ENCODE measurements at regions not wholly inside any gene's neighbourhood (a gene's known extent, or its start where the extent isn't known, plus 50 kb on each side); places are given as distances from the start of the nearest gene placed in this dataset.

- peaks cover 48% of the 10 kb centered on the region for H3K27me3 Mint-ChIP-seq
- H4K20me1 ChIP-seq (ENCODE audit: control insufficient read depth, insufficient read depth, low read length, poor library complexity, severe bottlenecking): no peaks in the 10 kb centered on the region
- H3K4me3 Mint-ChIP-seq: no peak overlapping the region
- peaks cover 0 to 7% (median 0%) of the 10 kb centered on the region in 4 experiments for H3K27me3 ChIP-seq (replicated peaks in 1 of 4; ENCODE audit: control extremely low read depth in 1 of 4, control insufficient read depth in 3 of 4, insufficient read depth in 4 of 4, low read length in 3 of 4)
- intact Hi-C loops (cut with micrococcal nuclease): loop anchor here (5.0 kb wide), 1 partner anchor 577 kb away; no protein-coding TSS in a partner anchor
- ATAC-seq (ENCODE audit: low read depth) (no peak), DNase-seq (peak; percentile 53)
- ChIA-PET CTCF (interaction anchor here (0.5 to 2.4 kb wide), 12 partner anchors 10 to 1066 kb away, joined by 3 to 21 read pairs (median 4); partner anchors contain the start of gene DYNLRB1), POLR2A (no interaction called here)
- H3K9me3 ChIP-seq (ENCODE audit: control extremely low read depth in 1 of 3, control insufficient read depth in 2 of 3, insufficient read depth in 1 of 3, low read length in 2 of 3): no peaks in the 10 kb centered on the region
- no peak overlapping the region for H3K27ac Mint-ChIP-seq
- no peaks in the 10 kb centered on the region for H3K36me3 ChIP-seq (replicated peaks in 1 of 2; ENCODE audit: control extremely low read depth in 1 of 2, control insufficient read depth in 1 of 2, extremely low read depth in 1 of 2, insufficient read depth in 2 of 2, low read length in 1 of 2)
- H3K27ac ChIP-seq (ENCODE audit: low read length in 2 of 2): no peak overlapping the region
- H3K79me2 ChIP-seq (ENCODE audit: control insufficient read depth, insufficient read depth, low read length): no peaks in the 10 kb centered on the region
- no peak overlapping the region for H3K4me2 ChIP-seq (replicated peaks; ENCODE audit: low read depth, low read length, poor library complexity, severe bottlenecking)
- no peak overlapping the region for H3K4me3 ChIP-seq (ENCODE audit: control extremely low read depth in 1 of 5, extremely low read depth in 1 of 5, insufficient read depth in 1 of 5, low read depth in 2 of 5, low read length in 4 of 5)
- WGBS (ENCODE audit: insufficient coverage): 21% methylated on average over 3 of the region's 3 CpGs
- H3K4me1 ChIP-seq (ENCODE audit: control insufficient read depth in 2 of 2, insufficient read depth in 2 of 2, low read length in 2 of 2): no peaks in the 10 kb centered on the region
- no peak overlapping the region for H3K9ac ChIP-seq (ENCODE audit: low read length)
- H3K4me1 Mint-ChIP-seq: peaks cover 1% of the 10 kb centered on the region
- H2AFZ ChIP-seq (ENCODE audit: insufficient read depth, low read depth, low read length, poor library complexity, severe bottlenecking): no peak overlapping the region
- TF ChIP-seq CTCF (IDR thresholded peaks at IDR 0.05) (peak; percentile 41), EZH2 (IDR thresholded peaks at IDR 0.05; ENCODE audit: borderline replicate concordance, insufficient read depth, low read depth, low read length, poor library complexity, severe bottlenecking) (no peak)
- no peaks in the 10 kb centered on the region for H3K9me3 Mint-ChIP-seq (ENCODE audit: insufficient read depth)
Measured at GRCh38 chr20:34190679-34191090, 50.5 kb upstream of the ASIP start.

All from B cell (primary cell).